ENCODE measurements at regions not wholly inside any gene's neighbourhood (a gene's known extent, or its start where the extent isn't known, plus 50 kb on each side); places are given as distances from the start of the nearest gene placed in this dataset.

GRCh38 chr12:94057262-94058151, 90.9 kb upstream of the PLXNC1 start:
- no peak overlapping the region for H3T11ph ChIP-seq (ENCODE audit: low read length)
- no peak overlapping the region for H3K27ac Mint-ChIP-seq
- no peak overlapping the region for H2AFZ ChIP-seq (ENCODE audit: low read length)
- peaks cover 0 to 7% (median 0%) of the 10 kb centered on the region in 3 experiments; a peak in 1 of 7 replicates for H3K36me3 Mint-ChIP-seq (ENCODE audit: insufficient read depth in 1 of 3, low read depth in 3 of 3)
- no peaks in the 10 kb centered on the region for H3K79me1 ChIP-seq (ENCODE audit: insufficient read depth, low read depth, low read length, poor library complexity, severe bottlenecking)
- no peaks in the 10 kb centered on the region for H4K20me1 ChIP-seq (ENCODE audit: control insufficient read depth, insufficient read depth, insufficient read length)
- H3K4me1 ChIP-seq (ENCODE audit: insufficient read depth, low read length), result no peaks in the 10 kb centered on the region
- H2BK5ac ChIP-seq (ENCODE audit: insufficient read length, low read length), result no peak overlapping the region
- H3K14ac ChIP-seq (ENCODE audit: insufficient read depth, low read length), result no peak overlapping the region
- no peak overlapping the region for H3K18ac ChIP-seq (ENCODE audit: insufficient read length, low read depth, low read length)
- peaks cover 3% of the 10 kb centered on the region; the same call in 1 of the 2 replicates for H3K27me3 Mint-ChIP-seq (ENCODE audit: low read depth)
- no peak overlapping the region for H3K4me2 ChIP-seq (ENCODE audit: insufficient read depth, insufficient read length, low read length)
- no peak for TF ChIP-seq CTCF (conservative IDR thresholded peaks at IDR 0.05)
- no peak overlapping the region for H3K4me3 Mint-ChIP-seq
- no peaks in the 10 kb centered on the region for H3K9me3 ChIP-seq (ENCODE audit: control insufficient read depth, low read depth, low read length)
- H4K5ac ChIP-seq (ENCODE audit: insufficient read length, low read depth, low read length), result no peak overlapping the region
- no peak overlapping the region for H2BK15ac ChIP-seq (ENCODE audit: low read depth, low read length)
- no peaks in the 10 kb centered on the region for H3K23me2 ChIP-seq (ENCODE audit: insufficient read length, low read depth, low read length, poor library complexity, severe bottlenecking)
- peaks cover 11% of the 10 kb centered on the region in 2 experiments for H3K4me1 Mint-ChIP-seq
- no peak for DNase-seq
- no peak overlapping the region for H2BK120ac ChIP-seq (ENCODE audit: low read depth, low read length, poor library complexity, severe bottlenecking)
- no peak overlapping the region for H4K8ac ChIP-seq (replicated peaks; ENCODE audit: insufficient read length, low read depth, low read length)
- no peak overlapping the region for H4K91ac ChIP-seq (ENCODE audit: insufficient read length, low read depth, low read length)
- H2BK20ac ChIP-seq (ENCODE audit: low read depth, low read length, poor library complexity, severe bottlenecking), result no peak overlapping the region
- H2AK5ac ChIP-seq (ENCODE audit: insufficient read length, low read length), result no peak overlapping the region
- H3K27ac ChIP-seq (ENCODE audit: insufficient read length, low read depth, low read length), result no peak overlapping the region
- H2BK12ac ChIP-seq (ENCODE audit: insufficient read length, low read depth, low read length), result no peak overlapping the region
- no peaks in the 10 kb centered on the region for H3K27me3 ChIP-seq (ENCODE audit: insufficient read depth, low read length)
- WGBS (ENCODE audit: extremely low coverage, insufficient read length, low lambda C conversion rate), result no CpG with 5 or more reads among the region's 7 CpGs
- no peak overlapping the region for H3K4ac ChIP-seq (ENCODE audit: low read depth, low read length)
- H3K56ac ChIP-seq (ENCODE audit: insufficient read length, low read depth, low read length), result no peak overlapping the region
- no peak overlapping the region for H3K23ac ChIP-seq (ENCODE audit: insufficient read length, low read depth, low read length)
- H3K79me2 ChIP-seq (ENCODE audit: insufficient read depth, low read length), result no peaks in the 10 kb centered on the region
- H3K9me3 Mint-ChIP-seq, result peaks cover 10 to 12% of the 10 kb centered on the region in 2 experiments; a peak in 4 of 5 replicates
- no peak overlapping the region for H3K9ac ChIP-seq (ENCODE audit: extremely low read depth, insufficient read length, low read length)

Measured in H9 (cell line).